HG03039 (cell line): ENCODE measurements at regions not wholly inside any gene's neighbourhood (a gene's known extent, or its start where the extent isn't known, plus 50 kb on each side); places are given as distances from the start of the nearest gene placed in this dataset.

ENCODE experiments used
- ATAC-seq: cut with Tn5 transposase; IDR thresholded peaks from one replicate; pipeline ENCODE4 v1.9.1; 2021; ENCODE audit warnings: mild to moderate bottlenecking, moderate library complexity; ENCODE audit not compliant: unreplicated experiment

GRCh38 chr15:53401503-53401902 is 358.0 kb downstream of the WDR72 start:
- ATAC-seq, result no peak

DNA sequence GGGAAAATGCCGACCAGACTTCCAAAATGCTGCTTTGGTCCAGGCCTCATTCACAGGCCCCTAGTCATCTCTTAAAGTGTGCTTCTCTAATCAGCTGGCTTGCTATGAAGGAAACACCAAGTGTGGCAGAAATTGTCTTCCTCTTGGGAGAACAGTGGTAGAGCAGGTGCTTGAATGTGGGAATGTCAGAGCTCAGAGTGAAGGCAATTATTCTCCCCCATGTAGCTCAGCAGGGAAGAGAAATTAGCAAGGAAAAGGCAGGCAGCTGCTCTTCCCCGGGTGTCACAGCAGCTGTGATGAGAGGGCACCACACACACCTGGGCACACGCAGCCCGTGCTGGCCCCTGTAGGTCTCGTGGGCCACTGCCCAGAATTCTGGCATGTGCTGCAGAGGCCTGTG is 358.5 kb downstream of the WDR72 start:
- ATAC-seq, result no peak

GRCh38 chr15:53397041-53397616 is 362.3 kb downstream of the WDR72 start:
- no peak for ATAC-seq

GRCh38 chr15:53395871-53396270 is 363.6 kb downstream of the WDR72 start:
- no peak for ATAC-seq

- ATAC-seq, result no peak
These were observed 368.9 kb downstream of the WDR72 start for GRCh38 chr15:53390549-53390948.

GRCh38 chr15:53389271-53390037 is 370.0 kb downstream of the WDR72 start:
- no peak for ATAC-seq

DNA sequence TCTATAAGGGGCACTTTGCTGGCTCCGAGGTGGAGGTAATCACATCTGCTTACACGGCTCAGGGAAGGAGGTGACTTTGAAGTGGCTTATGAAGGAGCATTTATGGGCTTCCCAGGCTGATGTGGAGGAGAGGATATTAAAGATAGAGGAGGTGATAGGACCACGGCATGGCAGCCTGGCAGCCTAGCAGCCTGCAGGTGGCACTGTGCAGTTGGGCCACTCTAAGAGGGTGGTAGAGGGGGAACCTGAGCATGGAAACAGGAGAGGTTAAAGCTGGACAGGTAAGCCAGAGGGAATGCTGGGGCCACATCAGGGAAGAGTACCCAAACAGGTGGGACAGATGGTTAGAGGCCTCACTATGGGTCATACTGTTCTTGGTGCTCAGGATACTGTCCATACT is 375.0 kb downstream of the WDR72 start:
- ATAC-seq, result no peak

DNA sequence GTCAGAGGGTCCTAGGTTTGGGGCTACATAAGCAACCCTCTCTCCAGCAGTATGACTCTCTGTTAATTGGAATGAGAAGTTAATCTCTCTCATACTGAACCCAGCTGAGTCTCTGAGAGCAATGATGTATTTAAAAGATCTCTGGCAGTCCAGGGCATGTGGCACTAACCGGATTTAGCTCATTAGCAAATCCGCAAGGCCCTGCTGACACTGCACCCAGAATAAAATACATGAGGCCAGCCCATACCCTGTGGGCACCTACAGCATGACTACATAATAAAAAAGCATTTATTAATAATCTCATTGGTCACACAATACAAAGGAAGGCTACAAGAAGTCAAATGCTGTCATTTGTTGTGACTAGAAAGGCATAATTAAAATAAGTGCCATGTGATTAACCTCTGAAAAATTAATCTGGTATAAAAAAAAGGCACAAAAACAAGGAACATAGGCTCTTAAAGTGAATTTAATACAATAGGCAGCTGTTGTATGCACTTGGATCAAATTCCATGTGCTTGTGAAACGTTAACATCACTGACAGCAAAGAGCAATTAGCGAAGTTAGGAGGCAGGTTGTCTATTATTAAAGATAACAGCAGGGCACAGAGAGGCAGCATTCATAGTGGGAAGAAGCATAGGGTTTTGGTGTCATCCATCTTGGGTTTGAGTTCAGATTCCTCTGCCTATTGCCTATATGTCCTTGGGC is 381.2 kb downstream of the WDR72 start:
- no peak for ATAC-seq

DNA sequence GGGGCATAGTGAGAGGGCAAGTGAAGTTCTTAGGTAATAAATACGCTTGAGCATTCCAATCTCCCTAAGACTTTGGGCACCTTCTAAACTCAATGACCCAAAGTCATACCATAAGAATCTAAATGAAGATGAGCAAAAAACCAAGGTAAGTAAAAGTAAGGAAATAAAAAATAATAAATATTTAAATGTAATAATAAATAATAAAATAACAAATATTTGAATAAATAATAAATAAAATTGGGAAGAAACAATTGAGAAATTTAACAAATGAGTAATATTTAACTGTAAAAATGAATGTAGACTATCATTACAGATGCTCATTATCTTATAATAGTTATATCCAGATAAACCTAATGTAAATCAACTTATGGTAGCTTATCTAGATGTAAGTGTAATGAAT is 391.7 kb downstream of the WDR72 start:
- ATAC-seq, result no peak

GRCh38 chr15:53360881-53361280 is 398.6 kb downstream of the WDR72 start:
- no peak for ATAC-seq

- no peak for ATAC-seq
These were observed 400.4 kb downstream of the WDR72 start for GRCh38 chr15:53359038-53359437.

GRCh38 chr15:53354874-53355273 is 404.6 kb downstream of the WDR72 start:
- ATAC-seq, result no peak

DNA sequence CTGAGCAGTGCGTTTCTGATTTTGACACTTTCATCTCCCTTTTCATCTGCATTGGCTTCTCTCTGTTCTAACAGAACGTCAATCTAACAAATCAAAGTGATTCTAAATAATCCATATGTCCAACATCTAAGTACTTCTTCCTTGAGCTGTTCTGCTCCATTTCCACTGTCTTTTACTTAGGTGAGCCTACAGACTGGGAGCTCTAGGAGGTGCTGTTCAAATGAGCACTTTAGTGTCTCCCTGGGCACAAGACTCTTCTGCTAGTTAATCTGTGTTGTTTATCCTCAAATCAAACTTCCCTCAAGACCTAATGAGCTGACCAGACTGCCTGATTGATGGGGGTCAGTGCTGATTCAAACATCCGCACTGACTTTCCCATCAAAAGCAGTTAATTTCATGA is 408.1 kb downstream of the WDR72 start:
- ATAC-seq, result no peak

DNA sequence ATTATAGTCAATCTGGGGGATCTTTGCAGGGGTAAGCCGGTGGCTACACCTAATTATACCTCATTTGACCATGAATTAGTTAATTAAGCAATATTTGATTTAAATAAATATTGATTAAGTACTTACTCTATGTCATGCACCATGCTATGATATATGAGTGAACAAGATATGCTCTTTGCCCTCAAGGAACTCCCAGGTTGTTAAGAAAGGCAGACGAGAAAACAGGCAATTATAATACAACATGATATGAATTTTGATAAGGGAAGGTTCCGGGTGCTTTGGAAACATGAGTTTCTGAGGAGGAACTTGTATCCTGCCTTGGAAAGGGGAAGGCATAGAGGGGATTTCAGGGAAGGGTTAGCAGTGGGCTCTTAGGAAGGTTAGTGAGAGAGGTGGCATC is 412.9 kb downstream of the WDR72 start:
- ATAC-seq, result no peak

- ATAC-seq, result no peak
These were observed 427.9 kb downstream of the WDR72 start for GRCh38 chr15:53331328-53332190.

GRCh38 chr15:53328341-53328740 is 431.1 kb downstream of the WDR72 start:
- no peak for ATAC-seq

DNA sequence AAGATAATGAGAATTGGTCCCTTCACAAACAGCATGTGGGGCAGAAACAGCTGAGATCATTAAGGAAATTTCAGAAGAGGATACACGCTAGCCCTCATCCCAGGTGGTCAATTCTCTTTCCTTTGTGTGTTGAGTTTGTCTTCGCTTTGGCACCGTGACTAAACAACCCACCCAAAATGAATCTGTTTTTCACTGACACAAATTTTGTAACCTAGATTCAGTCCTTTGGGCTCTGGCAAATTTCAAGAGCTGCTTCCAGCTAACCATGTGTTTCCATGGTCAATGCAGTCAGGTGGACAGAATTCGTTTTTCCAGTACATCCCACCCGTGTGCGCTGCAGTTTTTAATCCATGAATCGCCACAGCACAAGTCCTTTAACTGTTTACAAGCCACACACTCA is 435.4 kb downstream of the WDR72 start:
- no peak for ATAC-seq

GRCh38 chr15:53323191-53323590 is 436.3 kb downstream of the WDR72 start:
- no peak for ATAC-seq

GRCh38 chr15:53320816-53321215 is 438.6 kb downstream of the WDR72 start:
- no peak for ATAC-seq

DNA sequence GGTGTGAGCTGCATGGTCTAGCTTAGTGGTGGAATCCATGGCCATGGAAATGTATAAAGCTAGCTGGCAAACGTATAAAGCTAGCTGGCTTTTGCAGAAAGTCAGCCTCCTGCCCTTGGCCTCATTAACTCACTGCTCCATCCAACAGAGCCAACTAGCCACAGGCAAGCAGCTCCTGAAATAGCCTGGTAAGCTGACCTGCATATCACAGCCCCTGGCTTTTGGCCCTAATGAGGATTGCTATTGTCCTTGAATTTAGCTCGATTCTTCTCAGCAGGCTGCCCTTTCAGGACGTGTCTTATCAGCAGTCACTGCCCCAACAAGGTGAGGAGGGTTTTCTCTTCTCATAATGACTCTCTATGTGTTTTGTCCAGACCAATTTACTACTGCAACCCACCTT is 446.8 kb downstream of the WDR72 start:
- ATAC-seq, result no peak

GRCh38 chr15:53310709-53311108 is 448.8 kb downstream of the WDR72 start:
- ATAC-seq, result no peak
